Astrocyte of the cerebellum (primary cell): ENCODE measurements at regions not wholly inside any gene's neighbourhood (a gene's known extent, or its start where the extent isn't known, plus 50 kb on each side); places are given as distances from the start of the nearest gene placed in this dataset.
"Not testable (repeated sequence)": the region's sequence is repeated elsewhere in the genome, so short reads cannot be mapped to it uniquely, and the experiment has no call there.

ENCODE experiments used
- DNase-seq: peaks from one replicate; pipeline ENCODE4 v3.0.0-alpha.2; 2011; ENCODE audit warnings: low read depth
- H3K4me3 ChIP-seq: 2 replicates; pipeline ENCODE4 v1.5.1; 2011; ENCODE audit warnings: mild to moderate bottlenecking, low read depth, low read length, moderate library complexity
- in situ Hi-C: cut with HindIII; loops from 2 replicates; pipeline ENCODE4 v1.10.0; 2017; ENCODE audit warnings: low sequenced_read_pairs
- TF ChIP-seq, protein P1 (sequence below): IDR thresholded peaks from 2 replicates; pipeline ENCODE4 v1.5.1; 2012; ENCODE audit warnings: low read length, low read depth, moderate library complexity, mild to moderate bottlenecking; ENCODE audit errors: missing control alignments

DNA sequence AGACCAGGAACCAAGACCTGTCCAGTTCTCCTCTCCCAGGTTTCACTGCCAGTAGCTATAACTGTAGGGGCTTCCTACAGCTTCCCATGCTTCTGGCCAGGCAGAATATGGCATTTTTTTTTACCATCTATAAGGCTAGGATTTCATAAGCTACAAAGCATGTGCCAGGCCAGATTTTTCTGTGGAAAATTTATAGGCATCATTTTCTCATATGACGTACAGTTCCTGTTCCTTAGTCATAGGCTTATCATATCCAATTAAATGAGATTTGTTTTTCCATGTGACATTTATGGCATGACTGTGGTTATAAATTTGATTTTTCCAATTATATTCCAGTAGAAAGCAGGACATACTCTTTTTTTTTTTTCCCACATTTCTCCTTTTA is 208.6 kb upstream of the NPY start:
- in situ Hi-C loops = no loop called here
- DNase-seq = no peak
- no peak overlapping the region for H3K4me3 ChIP-seq
- TF ChIP-seq, protein P1, sequence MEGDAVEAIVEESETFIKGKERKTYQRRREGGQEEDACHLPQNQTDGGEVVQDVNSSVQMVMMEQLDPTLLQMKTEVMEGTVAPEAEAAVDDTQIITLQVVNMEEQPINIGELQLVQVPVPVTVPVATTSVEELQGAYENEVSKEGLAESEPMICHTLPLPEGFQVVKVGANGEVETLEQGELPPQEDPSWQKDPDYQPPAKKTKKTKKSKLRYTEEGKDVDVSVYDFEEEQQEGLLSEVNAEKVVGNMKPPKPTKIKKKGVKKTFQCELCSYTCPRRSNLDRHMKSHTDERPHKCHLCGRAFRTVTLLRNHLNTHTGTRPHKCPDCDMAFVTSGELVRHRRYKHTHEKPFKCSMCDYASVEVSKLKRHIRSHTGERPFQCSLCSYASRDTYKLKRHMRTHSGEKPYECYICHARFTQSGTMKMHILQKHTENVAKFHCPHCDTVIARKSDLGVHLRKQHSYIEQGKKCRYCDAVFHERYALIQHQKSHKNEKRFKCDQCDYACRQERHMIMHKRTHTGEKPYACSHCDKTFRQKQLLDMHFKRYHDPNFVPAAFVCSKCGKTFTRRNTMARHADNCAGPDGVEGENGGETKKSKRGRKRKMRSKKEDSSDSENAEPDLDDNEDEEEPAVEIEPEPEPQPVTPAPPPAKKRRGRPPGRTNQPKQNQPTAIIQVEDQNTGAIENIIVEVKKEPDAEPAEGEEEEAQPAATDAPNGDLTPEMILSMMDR = no peak

GRCh38 chr7:24082826-24083225 is 201.2 kb upstream of the NPY start:
- TF ChIP-seq, protein P1 = no peak
- no peak for DNase-seq
- H3K4me3 ChIP-seq = no peak overlapping the region
- in situ Hi-C loops = no loop called here

GRCh38 chr7:24102988-24103387 is 181.0 kb upstream of the NPY start:
- no peak overlapping the region for H3K4me3 ChIP-seq
- in situ Hi-C loops = no loop called here
- no peak for DNase-seq
- TF ChIP-seq, protein P1 = no peak

- H3K4me3 ChIP-seq = no peak overlapping the region
- no peak for DNase-seq
- TF ChIP-seq, protein P1 = no peak
- in situ Hi-C loops = no loop called here
Measured at GRCh38 chr7:24108906-24109376, 175.0 kb upstream of the NPY start.

GRCh38 chr7:24110056-24110455 is 173.9 kb upstream of the NPY start:
- no peak overlapping the region for H3K4me3 ChIP-seq
- in situ Hi-C loops = no loop called here
- TF ChIP-seq, protein P1 = no peak
- DNase-seq = no peak

DNA sequence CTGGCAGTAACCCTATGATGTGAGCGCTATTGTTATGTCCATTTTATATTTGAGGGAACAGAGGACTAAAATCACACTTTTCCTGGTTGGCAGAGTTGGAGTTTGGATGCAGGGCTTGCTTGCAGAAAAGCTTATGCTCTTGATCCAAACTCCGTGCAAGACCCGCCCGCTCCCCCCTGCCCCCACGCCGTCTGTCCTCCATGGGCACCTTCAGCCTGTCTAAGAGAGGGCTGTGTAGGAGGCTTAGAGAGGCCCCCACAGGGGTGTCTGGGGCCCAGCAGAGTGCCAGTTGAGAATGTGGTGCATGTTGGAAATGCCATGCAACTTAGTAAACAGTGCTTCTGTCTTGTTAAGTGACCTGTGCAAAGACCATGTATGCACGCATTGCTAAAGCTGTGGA is 170.5 kb upstream of the NPY start:
- TF ChIP-seq, protein P1 = no peak
- DNase-seq = no peak
- H3K4me3 ChIP-seq = no peak overlapping the region
- in situ Hi-C loops = no loop called here

- no peak for DNase-seq
- no peak overlapping the region for H3K4me3 ChIP-seq
- in situ Hi-C loops = no loop called here
- TF ChIP-seq, protein P1 = no peak
Measured at GRCh38 chr7:24115661-24116060, 168.3 kb upstream of the NPY start.

GRCh38 chr7:24117903-24118499 is 166.0 kb upstream of the NPY start:
- DNase-seq, in situ Hi-C loops, H3K4me3 ChIP-seq: not testable (repeated sequence)
